K562 (cell line): ENCODE measurements at regions not wholly inside any gene's neighbourhood (a gene's known extent, or its start where the extent isn't known, plus 50 kb on each side); places are given as distances from the start of the nearest gene placed in this dataset.

Source experiments
- ATAC-seq: fragments of 200-7000 bp; cut with Tn5 transposase; 3 replicates; pipeline ENCODE4 v1.9.1; 2020; ENCODE audit warnings: moderate library complexity
- BruUV-seq: library from RNA; stranded (reverse); fragments of 400-500 nt; replicated peaks from 2 replicates; lab custom pipeline; 2021; lab: Mats Ljungman, UMichigan
- CTCF ChIA-PET: fragments of 300-600 bp; formaldehyde crosslinking; extraction: SDS; loops from one replicate; lab custom pipeline; 2021; ENCODE audit warnings: low intra/inter-chr PET ratio; lab: Yijun Ruan, JAX
- POLR2A ChIA-PET: fragments of 300-600, 350-650 bp; sonication (Branson Sonifier 250); formaldehyde crosslinking; extraction: SDS; loops from one replicate; lab custom pipeline; 2021; ENCODE audit warnings: antibody characterized with exemption, inconsistent platforms; lab: Yijun Ruan, JAX
- DNase-seq, 4 experiments: peaks; one replicate each; pipeline versions ENCODE4 v3.0.0 to v3.0.0-alpha.2; 2011 to 2018; ENCODE audit warnings: low spot score in 3 of 4, mixed read lengths in 3 of 4; ENCODE audit errors: extremely low read depth in 1 of 4
- FAIRE-seq: peaks from 2 replicates; lab custom pipeline; 2011; peaks lifted over from hg19 to GRCh38; lab: Jason Lieb, UNC
- H2AFZ ChIP-seq: 2 replicates; pipeline ENCODE4 v1.6.0; 2011; ENCODE audit warnings: low read depth, low read length, control low read depth, inconsistent platforms
- H3K27ac ChIP-seq: fragments of 200-600 bp; 3 replicates; pipeline ENCODE4 v1.8.0; 2011; ENCODE audit warnings: low read depth, mild to moderate bottlenecking, control low read depth, inconsistent platforms, low read length, moderate library complexity, mixed read lengths; ENCODE audit errors: extremely low read depth
- H3K27me3 ChIP-seq, 2 experiments: fragments of 300-600 bp in 1 of 2; 2 replicates in 1 of 2; 3 replicates in 1 of 2; pipeline versions ENCODE4 v1.6.0 to v1.8.0; 2011; ENCODE audit warnings: inconsistent platforms in 2 of 2, low read length in 2 of 2, mild to moderate bottlenecking in 1 of 2, mixed read lengths in 1 of 2, moderate library complexity in 1 of 2; ENCODE audit not compliant: control insufficient read depth in 2 of 2, insufficient read depth in 2 of 2
- H3K36me3 ChIP-seq: fragments of 300-600 bp; 3 replicates; pipeline ENCODE4 v1.8.0; 2011; ENCODE audit warnings: mild to moderate bottlenecking, low read length, inconsistent platforms; ENCODE audit not compliant: control insufficient read depth, insufficient read depth
- H3K4me1 ChIP-seq, 2 experiments: fragments of 200-600 bp in 1 of 2; replicated peaks in 1 of 2; 2 replicates in 1 of 2; 3 replicates in 1 of 2; pipeline versions ENCODE4 v1.5.1 to v1.8.0; 2011; ENCODE audit warnings: inconsistent platforms in 2 of 2, low read length in 2 of 2, mild to moderate bottlenecking in 1 of 2, mixed read lengths in 1 of 2, moderate library complexity in 1 of 2; ENCODE audit not compliant: control insufficient read depth in 2 of 2, insufficient read depth in 2 of 2
- H3K4me2 ChIP-seq: 2 replicates; pipeline ENCODE4 v1.6.1; 2011; ENCODE audit warnings: low read length, control low read depth, inconsistent platforms, mixed read lengths; ENCODE audit not compliant: insufficient read depth
- H3K4me3 ChIP-seq: fragments of 200-600 bp; sonication (generic), shearing (Covaris generic); 2 replicates; pipeline ENCODE4 v1.5.1; 2016; ENCODE audit warnings: control low read depth, inconsistent platforms
- H3K79me2 ChIP-seq: fragments of 200-600 bp; 3 replicates; pipeline ENCODE4 v1.8.0; 2011; ENCODE audit warnings: low read length, inconsistent platforms; ENCODE audit not compliant: control insufficient read depth, insufficient read depth
- H3K9ac ChIP-seq, 2 experiments: 2 replicates each; pipeline versions ENCODE4 v1.6.0 to v1.6.1; 2011; ENCODE audit warnings: low read depth in 2 of 2, low read length in 2 of 2, control low read depth in 1 of 2, inconsistent platforms in 1 of 2, mild to moderate bottlenecking in 1 of 2, mixed read lengths in 1 of 2; ENCODE audit not compliant: insufficient read depth in 1 of 2
- H3K9me1 ChIP-seq: one replicate; pipeline ENCODE4 v1.6.0; 2011; ENCODE audit warnings: inconsistent platforms, mild to moderate bottlenecking, low read length, moderate library complexity; ENCODE audit not compliant: control insufficient read depth, insufficient read depth
- H3K9me3 ChIP-seq: replicated peaks from 2 replicates; pipeline ENCODE4 v1.5.1; 2011; ENCODE audit warnings: low read depth, low read length, inconsistent platforms; ENCODE audit not compliant: control insufficient read depth, insufficient read depth
- H4K20me1 ChIP-seq: replicated peaks from 2 replicates; pipeline ENCODE4 v1.6.1; 2011; ENCODE audit warnings: low read length, inconsistent platforms, mixed read lengths; ENCODE audit not compliant: control insufficient read depth, insufficient read depth
- ADNP ChIP-seq: fragments of 200-800 bp; sonication (Bioruptor generic); IDR thresholded peaks from 2 replicates; pipeline ENCODE4 v1.6.1; 2016; ENCODE audit warnings: missing genetic modification characterization, missing compliant biosample characterization
- ARHGAP35 ChIP-seq: fragments of 450-650 bp; IDR thresholded peaks from 2 replicates; pipeline ENCODE4 v1.6.1; 2018; ENCODE audit not compliant: partially characterized antibody
- CHD4 ChIP-seq: fragments of 200-600 bp; sonication (generic); IDR thresholded peaks from 3 replicates; pipeline ENCODE4 v1.6.1; 2012; ENCODE audit warnings: low read depth, mild to moderate bottlenecking, mixed read lengths, low read length, inconsistent platforms; ENCODE audit not compliant: insufficient read depth, insufficient replicate concordance, poor library complexity, severe bottlenecking
- CREM ChIP-seq: IDR thresholded peaks from 2 replicates; pipeline ENCODE4 v1.6.1; 2014; ENCODE audit warnings: antibody characterized with exemption, low read depth
- CTCFL ChIP-seq: IDR thresholded peaks from 2 replicates; pipeline ENCODE4 v1.6.1; 2011; ENCODE audit warnings: borderline replicate concordance, low read depth, mild to moderate bottlenecking, moderate library complexity, low read length; ENCODE audit not compliant: insufficient read depth, poor library complexity, severe bottlenecking
- GMEB1 ChIP-seq: fragments of 250-450 bp; sonication (Bioruptor Pico); IDR thresholded peaks from 2 replicates; pipeline ENCODE4 v1.4.0; 2020; ENCODE audit warnings: mild to moderate bottlenecking
- HMG20A ChIP-seq: fragments of 450-650 bp; formaldehyde crosslinking; conservative IDR thresholded peaks from 2 replicates; pipeline ENCODE4 v1.4.0; 2020; ENCODE audit warnings: mild to moderate bottlenecking, mixed read lengths
- NRF1 ChIP-seq, 2 experiments: fragments of 450-650 bp; IDR thresholded peaks in 1 of 2; conservative IDR thresholded peaks in 1 of 2; 2 replicates each; pipeline ENCODE4 v1.6.1; 2014; ENCODE audit warnings: mild to moderate bottlenecking in 2 of 2
- POLR3A ChIP-seq: IDR thresholded peaks from 2 replicates; pipeline ENCODE4 v1.6.1; 2011; ENCODE audit warnings: borderline replicate concordance, mild to moderate bottlenecking, moderate library complexity; ENCODE audit not compliant: insufficient read length, insufficient read depth; ENCODE audit errors: extremely low read depth
- PPARD ChIP-seq: fragments of 250-450 bp; sonication (Bioruptor Pico); IDR thresholded peaks from 2 replicates; pipeline ENCODE4 v1.8.0; 2022; ENCODE audit warnings: inconsistent platforms, mild to moderate bottlenecking, moderate library complexity
- SMAD3 ChIP-seq: fragments of 450-650 bp; formaldehyde crosslinking; conservative IDR thresholded peaks from 2 replicates; pipeline ENCODE4 v1.4.0; 2020; ENCODE audit warnings: mild to moderate bottlenecking
- TAF9B ChIP-seq: fragments of 450-650 bp; IDR thresholded peaks from 2 replicates; pipeline ENCODE4 v1.6.1; 2018; ENCODE audit warnings: mild to moderate bottlenecking; ENCODE audit not compliant: partially characterized antibody
- THRB ChIP-seq: fragments of 450-650 bp; formaldehyde crosslinking; conservative IDR thresholded peaks from 2 replicates; pipeline ENCODE4 v1.4.0; 2022; ENCODE audit warnings: mild to moderate bottlenecking, missing genetic modification characterization
- ZNF507 ChIP-seq: conservative IDR thresholded peaks from 2 replicates; pipeline ENCODE4 v1.6.1; 2017; ENCODE audit warnings: missing genetic modification characterization, missing compliant biosample characterization
- ZNF699 ChIP-seq: fragments of 250-450 bp; sonication (Bioruptor Pico); IDR thresholded peaks from 2 replicates; pipeline ENCODE4 v1.8.0; 2021; ENCODE audit warnings: mild to moderate bottlenecking, moderate library complexity; ENCODE audit not compliant: insufficient replicate concordance
- in situ Hi-C: fragments of 300-500 bp; cut with MboI; formaldehyde crosslinking; loops from 4 replicates; pipeline ENCODE4 v1.15.0; 2018; ENCODE audit warnings: inconsistent platforms, mixed read lengths
- intact Hi-C: fragments of 100-400 bp; cut with micrococcal nuclease; formaldehyde crosslinking; loops from 2 replicates; pipeline ENCODE4 v1.14.2; 2022
- TF ChIP-seq, protein P1 (sequence below), 2 experiments: IDR thresholded peaks; 2 replicates each; pipeline ENCODE4 v1.6.1; 2011; ENCODE audit warnings: borderline replicate concordance in 1 of 2, control low read depth in 1 of 2, low read depth in 1 of 2, low read length in 1 of 2, mild to moderate bottlenecking in 1 of 2, mixed read lengths in 1 of 2, moderate library complexity in 1 of 2; ENCODE audit not compliant: insufficient read depth in 1 of 2, insufficient read length in 1 of 2, poor library complexity in 1 of 2, severe bottlenecking in 1 of 2; ENCODE audit errors: extremely low read depth in 1 of 2

DNA sequence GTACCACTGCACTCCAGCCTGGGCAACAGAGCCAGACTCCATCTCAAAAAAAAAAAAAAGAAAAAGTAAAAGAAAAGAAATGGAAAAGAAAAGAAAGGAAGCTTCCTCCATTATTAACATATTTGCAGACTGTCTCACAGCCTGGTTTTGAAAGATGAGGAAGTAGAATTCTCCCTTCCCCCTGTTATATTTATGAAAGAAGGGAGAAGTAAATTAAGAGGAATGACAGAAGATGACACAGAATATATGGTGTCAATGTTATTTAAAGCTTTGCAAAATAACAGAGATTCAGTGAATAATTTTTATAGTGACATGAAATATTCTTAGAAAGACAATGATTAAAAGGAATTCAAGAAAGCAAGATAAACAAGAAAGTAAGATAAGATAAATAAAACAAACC lies 83.7 kb upstream of the PRSS16 start:
- Histone ChIP-seq H3K4me1 (peaks cover 3 to 8% of the 10 kb centered on the region in 2 experiments; a peak in 3 of 5 replicates), H3K4me2 (no peak overlapping the region), H3K36me3 (no peaks in the 10 kb centered on the region), H3K79me2 (no peaks in the 10 kb centered on the region), H3K9me3 (no peaks in the 10 kb centered on the region), H3K4me3 (no peak overlapping the region), H3K27me3 (no peaks in the 10 kb centered on the region), H3K9ac (no peak overlapping the region), H2AFZ (no peak overlapping the region), H3K27ac (no peak overlapping the region), H3K9me1 (no peaks in the 10 kb centered on the region), H4K20me1 (no peaks in the 10 kb centered on the region)
- no peak for DNase-seq
- in situ Hi-C loops: no loop called here
- ChIA-PET POLR2A (interaction anchor here (0.5 to 1.7 kb wide), 4 partner anchors 14 to 729 kb away, joined by 3 to 5 read pairs (median 4); a partner anchor contains a TSS), CTCF (interaction anchor here (0.6 kb wide), 1 partner anchor 1493 kb away, joined by 3 read pairs; no protein-coding TSS in a partner anchor)
- ATAC-seq: no peak
- BruUV-seq: no TSS peak
- no peak for FAIRE-seq
- intact Hi-C loops: loop anchor here (2.0 to 10.0 kb wide), 3 partner anchors 133 to 1051 kb away; no protein-coding TSS in a partner anchor
- TF ChIP-seq ADNP (peak; percentile 22; the same call in 1 of the 2 replicates), ZNF507 (tag) (no peak), SMAD3 (no peak), CTCFL (no peak), ARHGAP35 (no peak), HMG20A (no peak), POLR3A (peak; percentile 12), THRB (CRISPR knock-in tag) (no peak), PPARD (no peak), GMEB1 (no peak), CREM (no peak), CHD4 (no peak), NRF1 (conservative IDR thresholded peaks at IDR 0.05 in 1 of 2, IDR thresholded peaks at IDR 0.05 in 1 of 2) (no peak), ZNF699 (no peak), TAF9B (no peak)
- TF ChIP-seq, protein P1, sequence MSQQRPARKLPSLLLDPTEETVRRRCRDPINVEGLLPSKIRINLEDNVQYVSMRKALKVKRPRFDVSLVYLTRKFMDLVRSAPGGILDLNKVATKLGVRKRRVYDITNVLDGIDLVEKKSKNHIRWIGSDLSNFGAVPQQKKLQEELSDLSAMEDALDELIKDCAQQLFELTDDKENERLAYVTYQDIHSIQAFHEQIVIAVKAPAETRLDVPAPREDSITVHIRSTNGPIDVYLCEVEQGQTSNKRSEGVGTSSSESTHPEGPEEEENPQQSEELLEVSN (IDR thresholded peaks at IDR 0.05; ENCODE audit: borderline replicate concordance in 1 of 2, extremely low read depth in 1 of 2, insufficient read depth in 1 of 2, insufficient read length in 1 of 2, low read depth in 1 of 2, low read length in 1 of 2, poor library complexity in 1 of 2, severe bottlenecking in 1 of 2): no peak
